HG03064 (cell line): ENCODE measurements at regions not wholly inside any gene's neighbourhood (a gene's known extent, or its start where the extent isn't known, plus 50 kb on each side); places are given as distances from the start of the nearest gene placed in this dataset.

Source experiments
- ATAC-seq: cut with Tn5 transposase; IDR thresholded peaks from one replicate; pipeline ENCODE4 v1.9.1; 2021; ENCODE audit warnings: low read depth; ENCODE audit not compliant: unreplicated experiment

- ATAC-seq, result no peak
Measured at GRCh38 chr4:165715989-165716388, 157.0 kb upstream of the TLL1 start.

GRCh38 chr4:165716472-165716871 is 156.6 kb upstream of the TLL1 start:
- no peak for ATAC-seq

- ATAC-seq, result no peak
Measured at GRCh38 chr4:165718660-165719059, 154.4 kb upstream of the TLL1 start.

- ATAC-seq, result no peak
Measured at GRCh38 chr4:165720411-165721082, 152.5 kb upstream of the TLL1 start.

GRCh38 chr4:165721815-165722214 is 151.2 kb upstream of the TLL1 start:
- ATAC-seq, result no peak

- no peak for ATAC-seq
Measured at GRCh38 chr4:165723051-165723795, 149.8 kb upstream of the TLL1 start.

GRCh38 chr4:165724786-165725185 is 148.3 kb upstream of the TLL1 start:
- no peak for ATAC-seq

- no peak for ATAC-seq
Measured at GRCh38 chr4:165725352-165725751, 147.7 kb upstream of the TLL1 start.

GRCh38 chr4:165726831-165727230 is 146.2 kb upstream of the TLL1 start:
- ATAC-seq, result no peak

- ATAC-seq, result no peak
Measured at GRCh38 chr4:165737309-165737972, 135.6 kb upstream of the TLL1 start.

- no peak for ATAC-seq
Measured at GRCh38 chr4:165738571-165738970, 134.5 kb upstream of the TLL1 start.

- no peak for ATAC-seq
Measured at GRCh38 chr4:165740911-165741310, 132.1 kb upstream of the TLL1 start.

GRCh38 chr4:165743422-165743821 is 129.6 kb upstream of the TLL1 start:
- no peak for ATAC-seq

GRCh38 chr4:165744370-165744769 is 128.7 kb upstream of the TLL1 start:
- no peak for ATAC-seq

GRCh38 chr4:165748321-165748720 is 124.7 kb upstream of the TLL1 start:
- no peak for ATAC-seq

- ATAC-seq, result no peak
Measured at GRCh38 chr4:165751882-165752281, 121.2 kb upstream of the TLL1 start.

GRCh38 chr4:165754664-165755063 is 118.4 kb upstream of the TLL1 start:
- no peak for ATAC-seq

- ATAC-seq, result no peak
Measured at GRCh38 chr4:165756836-165757235, 116.2 kb upstream of the TLL1 start.

- ATAC-seq, result no peak
Measured at GRCh38 chr4:165757451-165757850, 115.6 kb upstream of the TLL1 start.

GRCh38 chr4:165758086-165758485 is 115.0 kb upstream of the TLL1 start:
- ATAC-seq, result no peak

GRCh38 chr4:165760182-165760581 is 112.9 kb upstream of the TLL1 start:
- ATAC-seq, result no peak

- ATAC-seq, result no peak
Measured at GRCh38 chr4:165761963-165762362, 111.1 kb upstream of the TLL1 start.
